ENCODE measurements at regions not wholly inside any gene's neighbourhood (a gene's known extent, or its start where the extent isn't known, plus 50 kb on each side); places are given as distances from the start of the nearest gene placed in this dataset.
"Not testable (repeated sequence)": the region's sequence is repeated elsewhere in the genome, so short reads cannot be mapped to it uniquely, and the experiment has no call there.

DNA sequence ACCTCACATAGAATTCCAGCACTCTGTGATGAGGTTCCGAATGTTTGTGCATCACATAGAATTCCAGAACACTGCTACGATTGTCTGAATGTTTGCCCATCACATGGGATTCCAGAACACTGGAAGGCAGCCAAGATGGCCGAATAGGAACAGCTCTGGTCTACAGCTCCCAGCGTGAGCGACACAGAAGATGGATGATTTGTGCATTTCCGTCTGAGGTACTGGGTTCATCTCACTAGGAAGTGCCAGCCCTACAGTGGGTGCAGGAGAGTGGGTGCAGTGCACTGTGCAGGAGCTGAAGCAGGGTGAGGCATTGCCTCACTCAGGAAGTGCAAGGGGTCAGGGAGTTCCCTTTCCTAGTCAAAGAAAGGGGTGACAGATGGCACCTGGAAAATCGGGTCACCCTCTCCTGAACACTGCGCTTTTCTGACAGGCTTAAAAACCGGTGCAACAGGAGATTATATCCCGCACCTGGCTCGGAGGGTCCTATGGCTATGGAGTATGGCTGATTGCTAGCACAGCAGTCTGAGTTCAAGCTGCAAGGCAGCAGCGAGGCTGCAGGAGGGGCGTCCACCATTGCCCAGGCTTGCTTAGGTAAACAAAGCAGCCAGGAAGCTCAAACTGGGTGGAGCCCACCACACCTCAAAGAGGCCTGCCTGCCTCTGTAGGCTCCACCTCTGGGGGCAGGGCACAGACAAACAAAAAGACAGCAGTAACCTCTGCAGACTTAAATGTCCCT, 212.7 kb downstream of the FOXD4L6 start:
- H3K4me1 ChIP-seq (ENCODE audit: control insufficient read depth in 1 of 2, insufficient read depth in 2 of 2, low read length in 2 of 2); H3K27me3 ChIP-seq (ENCODE audit: control insufficient read depth in 1 of 2, insufficient read depth in 2 of 2, low read length in 2 of 2); H3K4me3 ChIP-seq (ENCODE audit: low read depth in 1 of 2, low read length in 2 of 2); H3K9ac ChIP-seq (ENCODE audit: low read depth in 1 of 2, low read length in 2 of 2); H3K27ac ChIP-seq (ENCODE audit: low read depth, low read length); H3K36me3 ChIP-seq (ENCODE audit: control insufficient read depth in 1 of 2, insufficient read depth in 2 of 2, low read length in 2 of 2): not testable (repeated sequence)
- peaks cover 56 to 71% of the 10 kb centered on the region in 2 donors for H3K9me3 ChIP-seq (ENCODE audit: control insufficient read depth in 1 of 2, low read length in 2 of 2)

DNA sequence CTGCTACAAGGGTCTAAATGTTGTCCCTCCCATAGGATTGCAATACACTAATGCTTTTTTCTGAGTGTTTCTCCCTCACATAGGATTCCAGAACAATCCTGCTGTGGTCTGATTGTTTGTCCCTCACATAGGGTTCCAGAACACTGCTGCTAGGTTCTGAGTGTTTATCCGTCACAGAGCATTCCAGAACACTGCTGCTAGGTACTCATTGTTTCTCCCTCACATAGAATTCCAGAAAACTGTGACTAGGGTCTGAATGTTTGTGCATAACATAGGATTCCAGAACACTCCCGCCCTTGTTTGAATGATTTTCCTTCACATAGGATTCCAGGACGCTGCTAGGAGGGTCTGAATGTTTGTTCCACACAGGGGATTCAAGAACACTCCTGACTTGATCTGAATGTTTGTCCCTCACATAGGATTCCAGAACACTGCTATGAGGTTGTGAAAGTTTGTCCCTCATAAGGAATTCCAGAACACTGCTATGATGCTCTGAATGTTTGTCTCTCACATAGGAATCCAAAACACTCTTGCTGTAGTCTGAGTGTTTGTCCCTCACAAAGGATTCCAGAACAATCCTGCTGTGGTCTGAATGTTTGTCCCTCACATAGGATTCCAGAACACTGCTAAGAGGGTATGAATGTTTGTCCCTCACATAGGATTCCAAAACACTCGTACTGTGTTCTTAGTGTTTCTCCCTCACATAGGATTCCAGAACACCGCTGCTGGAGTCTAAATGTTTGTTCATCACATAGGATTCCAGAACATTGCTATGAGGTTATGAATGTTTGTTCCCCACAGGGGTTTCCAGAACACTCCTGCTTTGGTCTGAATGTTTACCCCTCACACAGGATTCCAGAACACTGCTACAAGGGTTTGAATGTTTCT, 213.5 kb downstream of the FOXD4L6 start:
- H3K4me1 ChIP-seq (ENCODE audit: control insufficient read depth in 1 of 2, insufficient read depth in 2 of 2, low read length in 2 of 2): no peaks in the 10 kb centered on the region
- peaks cover 61 to 75% of the 10 kb centered on the region in 2 donors for H3K9me3 ChIP-seq (ENCODE audit: control insufficient read depth in 1 of 2, low read length in 2 of 2)
- H3K27me3 ChIP-seq (ENCODE audit: control insufficient read depth in 1 of 2, insufficient read depth in 2 of 2, low read length in 2 of 2): no peaks in the 10 kb centered on the region
- no peak overlapping the region for H3K9ac ChIP-seq (ENCODE audit: low read depth in 1 of 2, low read length in 2 of 2)
- peak overlapping the region in 1 of 2 donors; percentile 0 for H3K4me3 ChIP-seq (ENCODE audit: low read depth in 1 of 2, low read length in 2 of 2)
- H3K27ac ChIP-seq (ENCODE audit: low read depth, low read length): no peak overlapping the region
- H3K36me3 ChIP-seq (ENCODE audit: control insufficient read depth in 1 of 2, insufficient read depth in 2 of 2, low read length in 2 of 2): no peaks in the 10 kb centered on the region

- H3K36me3 ChIP-seq (ENCODE audit: control insufficient read depth in 1 of 2, insufficient read depth in 2 of 2, low read length in 2 of 2): no peaks in the 10 kb centered on the region
- no peaks in the 10 kb centered on the region for H3K27me3 ChIP-seq (ENCODE audit: control insufficient read depth in 1 of 2, insufficient read depth in 2 of 2, low read length in 2 of 2)
- no peak overlapping the region for H3K9ac ChIP-seq (ENCODE audit: low read depth in 1 of 2, low read length in 2 of 2)
- H3K4me1 ChIP-seq (ENCODE audit: control insufficient read depth in 1 of 2, insufficient read depth in 2 of 2, low read length in 2 of 2): no peaks in the 10 kb centered on the region
- H3K9me3 ChIP-seq (ENCODE audit: control insufficient read depth in 1 of 2, low read length in 2 of 2): peaks cover 70 to 80% of the 10 kb centered on the region in 2 donors
- no peak overlapping the region for H3K27ac ChIP-seq (ENCODE audit: low read depth, low read length)
- H3K4me3 ChIP-seq (ENCODE audit: low read depth in 1 of 2, low read length in 2 of 2): no peak overlapping the region
Observed at GRCh38 chr9:40913928-40914673, 214.4 kb downstream of the FOXD4L6 start.

DNA sequence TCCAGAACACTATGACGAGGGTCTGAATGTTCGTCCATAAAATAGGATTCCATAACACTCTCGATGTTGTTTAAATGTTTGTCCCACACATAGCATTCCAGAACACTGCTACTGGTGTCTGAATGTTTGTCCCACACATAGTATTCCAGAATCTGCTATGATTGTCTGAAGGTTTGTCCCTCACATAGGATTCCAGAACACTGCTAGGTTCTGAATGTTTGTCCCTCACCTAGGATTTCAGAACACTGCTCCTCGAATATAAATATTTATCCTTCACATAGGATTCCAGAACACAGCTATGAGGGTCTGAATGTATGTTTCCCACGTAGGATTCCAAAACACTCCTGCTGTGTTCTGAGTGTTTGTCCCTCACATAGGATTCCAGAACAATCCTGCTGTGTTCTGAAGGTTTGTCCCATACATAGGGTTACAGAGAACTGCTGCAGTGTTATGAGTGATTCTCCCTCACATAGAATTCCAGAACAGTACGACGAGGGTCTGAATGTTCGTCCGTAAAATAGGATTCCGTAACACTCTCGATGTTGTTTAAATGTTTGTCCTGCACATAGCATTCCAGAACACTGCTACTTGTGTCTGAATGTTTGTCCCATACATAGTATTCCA, 215.3 kb downstream of the FOXD4L6 start:
- Histone ChIP-seq H3K36me3 (ENCODE audit: control insufficient read depth in 1 of 2, insufficient read depth in 2 of 2, low read length in 2 of 2) (no peaks in the 10 kb centered on the region), H3K4me3 (ENCODE audit: low read depth in 1 of 2, low read length in 2 of 2) (no peak overlapping the region), H3K27ac (ENCODE audit: low read depth, low read length) (no peak overlapping the region), H3K9ac (ENCODE audit: low read depth in 1 of 2, low read length in 2 of 2) (no peak overlapping the region), H3K27me3 (ENCODE audit: control insufficient read depth in 1 of 2, insufficient read depth in 2 of 2, low read length in 2 of 2) (no peaks in the 10 kb centered on the region), H3K9me3 (ENCODE audit: control insufficient read depth in 1 of 2, low read length in 2 of 2) (peaks cover 79 to 89% of the 10 kb centered on the region in 2 donors), H3K4me1 (ENCODE audit: control insufficient read depth in 1 of 2, insufficient read depth in 2 of 2, low read length in 2 of 2) (no peaks in the 10 kb centered on the region)

DNA sequence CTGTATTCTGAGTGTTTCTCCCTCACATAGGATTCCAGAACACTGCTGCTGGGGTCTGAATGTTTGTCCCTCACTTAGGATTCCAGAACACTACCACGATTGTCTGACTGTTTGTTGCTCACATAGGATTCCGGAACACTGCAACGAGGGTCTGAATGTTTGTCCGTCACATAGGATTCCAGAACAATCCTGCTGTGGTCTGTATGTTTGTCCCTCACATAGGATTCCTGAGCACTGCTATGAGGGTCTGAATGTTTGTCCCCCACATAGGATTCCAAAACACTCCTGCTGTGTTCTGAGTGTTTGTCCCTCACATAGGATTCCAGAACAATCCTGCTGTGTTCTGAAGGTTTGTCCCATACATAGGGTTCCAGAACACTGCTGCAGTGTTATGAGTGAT, 215.8 kb downstream of the FOXD4L6 start:
- H3K4me1 ChIP-seq (ENCODE audit: control insufficient read depth in 1 of 2, insufficient read depth in 2 of 2, low read length in 2 of 2); H3K27ac ChIP-seq (ENCODE audit: low read depth, low read length); H3K27me3 ChIP-seq (ENCODE audit: control insufficient read depth in 1 of 2, insufficient read depth in 2 of 2, low read length in 2 of 2); H3K36me3 ChIP-seq (ENCODE audit: control insufficient read depth in 1 of 2, insufficient read depth in 2 of 2, low read length in 2 of 2); H3K9ac ChIP-seq (ENCODE audit: low read depth in 1 of 2, low read length in 2 of 2): not testable (repeated sequence)
- Histone ChIP-seq H3K4me3 (ENCODE audit: low read depth in 1 of 2, low read length in 2 of 2) (peak overlapping the region in 1 of 2 donors; percentile 0), H3K9me3 (ENCODE audit: control insufficient read depth in 1 of 2, low read length in 2 of 2) (peaks cover 84 to 94% of the 10 kb centered on the region in 2 donors)

GRCh38 chr9:40911647-40912046, 216.8 kb downstream of the FOXD4L6 start:
- H3K4me3 ChIP-seq (ENCODE audit: low read depth in 1 of 2, low read length in 2 of 2): peak overlapping the region in 1 of 2 donors; percentile 7
- no peaks in the 10 kb centered on the region for H3K27me3 ChIP-seq (ENCODE audit: control insufficient read depth in 1 of 2, insufficient read depth in 2 of 2, low read length in 2 of 2)
- H3K36me3 ChIP-seq (ENCODE audit: control insufficient read depth in 1 of 2, insufficient read depth in 2 of 2, low read length in 2 of 2): no peaks in the 10 kb centered on the region
- H3K9ac ChIP-seq (ENCODE audit: low read depth in 1 of 2, low read length in 2 of 2): no peak overlapping the region
- H3K4me1 ChIP-seq (ENCODE audit: control insufficient read depth in 1 of 2, insufficient read depth in 2 of 2, low read length in 2 of 2): no peaks in the 10 kb centered on the region
- H3K27ac ChIP-seq (ENCODE audit: low read depth, low read length): no peak overlapping the region
- H3K9me3 ChIP-seq (ENCODE audit: control insufficient read depth in 1 of 2, low read length in 2 of 2): peaks cover 94 to 99% of the 10 kb centered on the region in 2 donors

DNA sequence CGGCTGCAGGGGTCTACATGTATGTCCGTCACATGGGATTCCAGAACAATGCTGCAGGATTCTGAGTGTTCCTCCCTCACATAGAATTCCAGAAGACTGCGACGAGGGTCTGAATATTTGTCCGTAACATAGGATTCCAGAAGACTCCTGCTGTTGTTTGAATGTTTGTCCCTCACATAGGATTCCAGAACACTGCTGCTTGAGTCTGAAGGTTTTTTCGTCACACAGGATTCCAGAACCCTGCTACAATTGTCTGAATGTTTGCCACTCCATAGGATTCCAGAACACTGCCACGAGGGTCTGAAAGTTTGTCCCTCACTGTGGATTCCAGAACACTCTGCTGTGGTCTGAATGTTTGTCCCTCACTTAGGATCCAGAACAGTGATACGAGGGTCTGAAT, 217.5 kb downstream of the FOXD4L6 start:
- not testable (repeated sequence) for H3K9ac ChIP-seq (ENCODE audit: low read depth in 1 of 2, low read length in 2 of 2); H3K36me3 ChIP-seq (ENCODE audit: control insufficient read depth in 1 of 2, insufficient read depth in 2 of 2, low read length in 2 of 2); H3K27ac ChIP-seq (ENCODE audit: low read depth, low read length); H3K4me1 ChIP-seq (ENCODE audit: control insufficient read depth in 1 of 2, insufficient read depth in 2 of 2, low read length in 2 of 2); H3K4me3 ChIP-seq (ENCODE audit: low read depth in 1 of 2, low read length in 2 of 2); H3K27me3 ChIP-seq (ENCODE audit: control insufficient read depth in 1 of 2, insufficient read depth in 2 of 2, low read length in 2 of 2)
- peaks cover 92 to 99% of the 10 kb centered on the region in 2 donors for H3K9me3 ChIP-seq (ENCODE audit: control insufficient read depth in 1 of 2, low read length in 2 of 2)

DNA sequence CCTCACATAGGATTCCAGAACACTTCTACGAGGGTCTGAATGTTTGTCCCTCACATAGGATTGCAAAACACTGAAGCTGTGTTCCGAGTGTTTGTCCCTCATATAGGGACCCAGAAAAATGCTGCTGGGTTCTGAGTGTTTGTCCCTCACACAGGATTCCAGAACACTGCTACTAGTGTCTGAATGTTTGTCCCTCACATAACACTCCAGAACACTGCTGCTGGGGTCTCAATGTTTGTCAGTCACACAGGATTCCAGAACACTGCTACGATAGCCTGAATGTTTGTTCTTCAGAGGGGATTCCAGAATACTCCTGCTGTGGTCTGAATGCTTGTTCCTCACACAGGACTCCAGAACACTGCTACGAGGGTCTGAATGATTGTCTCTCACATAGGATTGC, 218.7 kb downstream of the FOXD4L6 start:
- H3K4me1 ChIP-seq (ENCODE audit: control insufficient read depth in 1 of 2, insufficient read depth in 2 of 2, low read length in 2 of 2): no peaks in the 10 kb centered on the region
- peaks cover 91 to 99% of the 10 kb centered on the region in 2 donors for H3K9me3 ChIP-seq (ENCODE audit: control insufficient read depth in 1 of 2, low read length in 2 of 2)
- H3K36me3 ChIP-seq (ENCODE audit: control insufficient read depth in 1 of 2, insufficient read depth in 2 of 2, low read length in 2 of 2): no peaks in the 10 kb centered on the region
- H3K27me3 ChIP-seq (ENCODE audit: control insufficient read depth in 1 of 2, insufficient read depth in 2 of 2, low read length in 2 of 2): no peaks in the 10 kb centered on the region
- H3K4me3 ChIP-seq (ENCODE audit: low read depth in 1 of 2, low read length in 2 of 2): peak overlapping the region in 1 of 2 donors; percentile 16
- H3K27ac ChIP-seq (ENCODE audit: low read depth, low read length): no peak overlapping the region
- no peak overlapping the region for H3K9ac ChIP-seq (ENCODE audit: low read depth in 1 of 2, low read length in 2 of 2)

DNA sequence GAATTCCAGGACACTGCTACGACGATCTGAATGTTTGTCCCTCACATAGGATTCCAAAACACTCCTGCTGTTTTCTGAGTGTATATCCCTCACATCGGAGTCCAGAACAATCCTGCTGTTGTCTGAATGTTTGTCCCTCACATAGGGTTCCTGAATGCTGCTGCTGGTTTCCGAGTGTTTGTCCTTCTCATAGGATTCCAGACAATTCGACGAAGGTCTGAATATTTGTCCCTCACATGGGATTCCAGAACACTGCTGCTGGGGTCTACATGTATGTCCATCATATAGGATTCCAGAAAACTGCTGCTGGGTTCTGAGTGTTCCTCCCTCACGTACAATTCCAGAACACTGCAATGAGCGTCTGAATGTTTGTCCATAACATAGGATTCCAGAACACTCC, 219.4 kb downstream of the FOXD4L6 start:
- H3K36me3 ChIP-seq (ENCODE audit: control insufficient read depth in 1 of 2, insufficient read depth in 2 of 2, low read length in 2 of 2); H3K9ac ChIP-seq (ENCODE audit: low read depth in 1 of 2, low read length in 2 of 2); H3K27me3 ChIP-seq (ENCODE audit: control insufficient read depth in 1 of 2, insufficient read depth in 2 of 2, low read length in 2 of 2); H3K4me1 ChIP-seq (ENCODE audit: control insufficient read depth in 1 of 2, insufficient read depth in 2 of 2, low read length in 2 of 2); H3K27ac ChIP-seq (ENCODE audit: low read depth, low read length): not testable (repeated sequence)
- peak overlapping the region in 1 of 2 donors; percentile 0 for H3K4me3 ChIP-seq (ENCODE audit: low read depth in 1 of 2, low read length in 2 of 2)
- peaks cover 88 to 98% of the 10 kb centered on the region in 2 donors for H3K9me3 ChIP-seq (ENCODE audit: control insufficient read depth in 1 of 2, low read length in 2 of 2)

Data from duodenal mucosa (tissue), 2 donors.